IPS DF 6.9 (cell line): ENCODE measurements at regions not wholly inside any gene's neighbourhood (a gene's known extent, or its start where the extent isn't known, plus 50 kb on each side); places are given as distances from the start of the nearest gene placed in this dataset.

Experiments
- DNase-seq: peaks from one replicate; pipeline ENCODE4 v3.0.0-alpha.2; 2013; ENCODE audit warnings: low read depth, low spot score
- H3K27ac ChIP-seq: one replicate; pipeline ENCODE4 v1.5.1; 2013; ENCODE audit warnings: low read length, control low read depth
- H3K27me3 ChIP-seq: 2 replicates; pipeline ENCODE4 v1.6.1; 2013; ENCODE audit warnings: mild to moderate bottlenecking, low read length; ENCODE audit not compliant: control insufficient read depth, insufficient read depth
- H3K36me3 ChIP-seq: 2 replicates; pipeline ENCODE4 v1.6.1; 2013; ENCODE audit warnings: low read length; ENCODE audit not compliant: control insufficient read depth, insufficient read depth
- H3K4me1 ChIP-seq: 2 replicates; pipeline ENCODE4 v1.6.1; 2013; ENCODE audit warnings: low read length; ENCODE audit not compliant: control insufficient read depth, insufficient read depth
- H3K4me3 ChIP-seq: 2 replicates; pipeline ENCODE4 v1.5.1; 2013; ENCODE audit warnings: mild to moderate bottlenecking, low read length
- H3K9me3 ChIP-seq: 2 replicates; pipeline ENCODE4 v1.6.1; 2013; ENCODE audit warnings: low read length, inconsistent platforms; ENCODE audit not compliant: control insufficient read depth, insufficient read depth
- WGBS: extraction: QIAGEN DNeasy Blood & Tissue Kit; methylation state at CpG from one replicate; pipeline ENCODE4 v1.1.7; 2013; ENCODE audit warnings: mixed read lengths, missing lambda C conversion rate; ENCODE audit not compliant: insufficient read length, insufficient coverage; 5-methylcytosine and 5-hydroxymethylcytosine counted together

DNA sequence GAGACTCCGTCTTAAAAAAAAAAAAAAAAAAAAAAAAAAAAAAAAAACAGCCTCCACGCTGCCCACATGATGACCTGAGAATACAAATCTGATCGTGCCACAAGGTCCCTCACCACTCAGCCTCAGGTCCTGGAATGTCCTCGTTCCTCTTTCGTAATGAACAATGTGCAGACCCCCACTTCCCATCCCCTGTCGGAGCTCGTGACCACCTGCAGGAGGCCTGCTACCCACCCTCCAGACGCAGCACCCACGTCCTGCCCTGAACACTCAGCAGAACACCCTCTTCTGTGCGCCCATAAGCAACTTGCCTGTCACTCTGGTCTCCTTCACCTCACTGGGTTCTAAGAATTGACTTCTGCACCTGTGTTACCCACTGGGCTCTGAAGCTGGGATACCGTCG, 166.4 kb downstream of the KATNAL1 start:
- no peaks in the 10 kb centered on the region for H3K36me3 ChIP-seq
- H3K4me1 ChIP-seq, result no peaks in the 10 kb centered on the region
- no peaks in the 10 kb centered on the region for H3K27me3 ChIP-seq
- no peaks in the 10 kb centered on the region for H3K9me3 ChIP-seq
- WGBS, result no CpG with 5 or more reads among the region's 12 CpGs
- no peak for DNase-seq
- no peak overlapping the region for H3K4me3 ChIP-seq
- no peak overlapping the region for H3K27ac ChIP-seq

DNA sequence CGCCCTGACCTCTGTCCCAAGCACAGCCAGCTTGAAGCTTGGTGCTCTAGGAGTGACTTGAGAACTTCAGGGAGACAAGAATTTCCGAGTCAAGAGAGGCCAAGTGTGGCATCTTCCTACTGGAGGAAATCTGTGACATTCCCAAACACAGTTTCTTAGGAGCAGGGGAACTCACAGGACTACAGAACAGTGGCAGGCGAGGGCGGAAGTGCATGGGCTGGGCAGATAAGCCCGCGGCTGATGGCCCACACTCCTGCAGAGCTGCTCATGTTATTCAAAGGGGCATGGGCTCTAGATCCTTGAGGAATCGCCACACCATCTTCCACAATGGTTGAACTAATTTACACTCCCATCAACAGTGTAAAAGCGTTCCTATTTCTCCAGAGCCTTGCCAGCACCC, 168.8 kb downstream of the KATNAL1 start:
- Histone ChIP-seq H3K36me3 (no peaks in the 10 kb centered on the region), H3K27me3 (no peaks in the 10 kb centered on the region), H3K4me3 (no peak overlapping the region), H3K4me1 (no peaks in the 10 kb centered on the region), H3K27ac (no peak overlapping the region), H3K9me3 (no peaks in the 10 kb centered on the region)
- DNase-seq, result no peak
- no CpG with 5 or more reads among the region's 8 CpGs for WGBS

DNA sequence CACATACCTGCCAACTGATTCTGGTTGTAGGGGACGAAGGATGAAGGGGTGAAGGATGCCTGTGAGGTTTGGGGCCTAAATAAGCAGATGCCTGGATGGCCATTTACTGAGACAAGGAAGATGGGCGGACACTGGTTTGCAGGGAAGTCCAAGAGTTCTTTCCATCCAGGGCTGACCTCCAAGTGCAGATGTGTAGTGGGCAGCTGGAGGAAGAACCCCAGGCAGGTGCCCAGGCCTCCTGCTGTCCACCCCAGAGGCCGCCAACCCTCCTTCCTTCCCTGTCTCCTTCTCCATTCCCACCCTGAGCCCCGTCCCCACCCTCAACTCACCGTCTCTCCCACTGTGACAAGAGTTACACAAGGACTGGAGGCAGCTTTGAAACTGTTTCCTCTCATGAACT, 171.5 kb downstream of the KATNAL1 start:
- Histone ChIP-seq H3K36me3 (no peaks in the 10 kb centered on the region), H3K27ac (no peak overlapping the region), H3K4me1 (no peaks in the 10 kb centered on the region), H3K9me3 (no peaks in the 10 kb centered on the region), H3K27me3 (no peaks in the 10 kb centered on the region), H3K4me3 (no peak overlapping the region)
- DNase-seq, result no peak
- no CpG with 5 or more reads among the region's 5 CpGs for WGBS

DNA sequence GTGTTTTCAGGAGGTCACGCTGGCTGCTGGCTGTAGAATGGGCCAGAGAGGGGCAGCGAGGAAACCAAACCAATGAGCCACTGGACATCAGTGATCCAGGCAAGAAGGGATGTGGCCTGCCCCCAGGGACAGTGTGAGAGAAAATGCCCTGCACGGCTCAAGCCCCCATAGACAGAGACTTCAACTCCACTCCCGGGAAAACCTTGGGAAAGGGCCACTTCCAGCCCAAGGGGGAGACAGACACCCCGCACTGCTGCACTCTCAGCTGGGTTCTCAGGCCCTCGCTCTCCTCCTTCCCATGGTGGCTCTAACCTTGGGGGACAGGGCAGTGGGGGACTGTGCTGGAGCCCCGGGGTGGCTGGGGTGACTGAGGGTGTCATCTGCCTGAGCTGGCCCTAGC, 172.0 kb downstream of the KATNAL1 start:
- no CpG with 5 or more reads among the region's 7 CpGs for WGBS
- no peak for DNase-seq
- Histone ChIP-seq H3K27me3 (no peaks in the 10 kb centered on the region), H3K9me3 (no peaks in the 10 kb centered on the region), H3K36me3 (no peaks in the 10 kb centered on the region), H3K4me1 (no peaks in the 10 kb centered on the region), H3K27ac (no peak overlapping the region), H3K4me3 (no peak overlapping the region)

DNA sequence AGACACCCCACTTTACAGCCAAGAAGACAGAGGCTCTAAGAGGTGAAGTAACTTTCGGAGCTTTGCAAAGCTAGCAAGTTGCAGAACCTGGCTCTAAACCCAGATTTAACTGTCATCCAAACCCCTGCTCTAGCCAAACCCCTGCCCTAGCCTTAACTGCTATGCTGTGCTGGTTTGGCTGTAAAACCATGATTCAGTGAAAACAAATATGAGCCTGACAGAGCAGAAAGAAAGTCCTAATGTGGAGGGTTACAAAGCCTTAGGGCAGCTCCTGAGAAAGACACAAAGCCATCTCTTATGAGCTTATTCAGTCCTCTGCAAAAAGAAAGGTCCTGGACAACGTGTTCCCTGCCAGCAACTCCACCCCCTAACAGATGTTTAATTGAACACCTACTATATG, 172.8 kb downstream of the KATNAL1 start:
- Histone ChIP-seq H3K27me3 (no peaks in the 10 kb centered on the region), H3K27ac (no peak overlapping the region), H3K9me3 (no peaks in the 10 kb centered on the region), H3K4me3 (no peak overlapping the region), H3K36me3 (no peaks in the 10 kb centered on the region), H3K4me1 (no peaks in the 10 kb centered on the region)
- DNase-seq, result no peak
- WGBS, result no CpG with 5 or more reads among the region's 2 CpGs

DNA sequence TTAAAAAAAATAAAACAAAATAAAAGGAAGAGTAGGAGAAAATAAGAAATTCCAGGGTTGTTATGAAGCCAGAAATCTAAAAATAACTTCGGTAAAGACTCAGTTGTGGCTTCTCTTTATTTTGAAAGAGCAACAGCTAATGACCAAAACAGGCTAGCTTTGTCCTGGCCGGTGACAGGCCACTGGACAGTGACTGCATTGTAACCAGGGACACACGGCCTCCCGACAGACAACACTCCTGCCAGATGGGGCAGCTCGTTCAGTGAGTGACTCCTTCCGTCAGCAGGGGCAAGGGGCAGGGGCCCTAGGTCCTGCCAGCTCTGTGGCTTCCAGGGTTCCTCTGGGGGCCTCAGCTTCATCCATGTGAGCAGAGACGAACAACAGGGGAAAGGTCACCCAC, 173.4 kb downstream of the KATNAL1 start:
- no peak overlapping the region for H3K27ac ChIP-seq
- H3K4me3 ChIP-seq, result no peak overlapping the region
- no CpG with 5 or more reads among the region's 7 CpGs for WGBS
- no peaks in the 10 kb centered on the region for H3K27me3 ChIP-seq
- H3K4me1 ChIP-seq, result no peaks in the 10 kb centered on the region
- no peaks in the 10 kb centered on the region for H3K36me3 ChIP-seq
- no peaks in the 10 kb centered on the region for H3K9me3 ChIP-seq
- no peak for DNase-seq

DNA sequence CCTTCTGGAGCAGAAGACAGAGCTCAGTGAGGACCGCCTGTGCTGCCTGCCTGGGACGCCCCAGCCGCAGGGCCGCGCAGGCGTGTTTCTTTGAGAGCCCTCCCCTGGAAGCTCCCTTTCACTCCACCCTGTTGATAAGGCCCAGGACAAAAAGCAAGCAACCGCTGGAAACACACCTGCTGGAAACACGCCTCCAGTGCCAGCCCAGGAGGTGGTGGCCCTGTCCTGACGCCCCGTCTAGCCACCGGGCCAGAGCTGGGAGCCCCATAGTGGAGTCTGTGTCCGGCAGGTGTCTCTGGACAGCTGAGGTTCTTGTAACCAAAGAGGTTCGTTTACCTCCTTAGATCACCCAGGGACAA, 173.8 kb downstream of the KATNAL1 start:
- no CpG with 5 or more reads among the region's 13 CpGs for WGBS
- Histone ChIP-seq H3K9me3 (no peaks in the 10 kb centered on the region), H3K27ac (no peak overlapping the region), H3K36me3 (no peaks in the 10 kb centered on the region), H3K27me3 (no peaks in the 10 kb centered on the region), H3K4me1 (no peaks in the 10 kb centered on the region), H3K4me3 (no peak overlapping the region)
- no peak for DNase-seq

DNA sequence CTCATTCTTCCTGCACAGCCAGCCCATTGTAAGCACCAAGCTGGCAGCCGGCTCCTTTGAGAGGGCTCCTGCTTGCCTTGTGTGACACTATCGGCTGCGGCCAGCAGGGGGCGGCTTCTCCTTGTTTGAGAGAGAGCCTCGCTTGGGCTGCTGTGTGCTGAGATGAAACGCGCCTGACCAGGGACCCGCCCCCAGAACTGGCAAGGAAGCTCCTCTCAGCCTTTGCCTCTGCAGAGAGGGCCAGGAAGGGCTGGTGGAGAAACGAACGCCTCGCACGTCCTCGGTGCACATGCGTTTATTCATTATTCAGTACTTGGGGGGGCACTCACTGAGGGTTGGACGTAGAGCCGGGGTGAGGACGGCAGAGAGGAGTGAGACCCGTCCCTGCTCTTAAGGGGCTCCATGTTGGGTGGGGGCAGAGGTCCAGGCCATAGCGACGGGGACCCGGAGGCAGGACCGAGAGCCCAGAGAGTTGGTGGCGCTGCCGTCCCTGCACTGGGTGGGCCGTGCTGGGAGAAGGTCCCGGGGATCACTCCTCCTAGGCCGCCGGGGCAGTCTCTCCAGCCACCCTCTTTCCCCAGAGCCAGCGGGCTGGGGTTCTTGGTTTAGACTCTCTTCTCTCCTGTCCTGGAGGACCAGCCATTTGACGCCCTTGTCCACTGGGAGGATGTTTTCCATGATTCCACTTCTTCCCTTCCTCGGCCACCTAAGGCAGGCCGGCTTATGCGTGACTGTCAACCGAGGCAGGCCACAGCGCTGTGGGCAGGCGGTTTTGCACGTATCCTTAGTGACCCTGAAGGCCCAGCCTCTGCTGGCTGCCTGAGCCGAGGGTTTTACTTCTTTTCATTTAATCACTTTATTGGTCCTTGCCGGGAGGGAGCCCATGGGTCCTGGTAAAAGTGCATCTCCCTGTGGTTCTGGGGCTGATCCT, 174.5 kb downstream of the KATNAL1 start:
- no CpG with 5 or more reads among the region's 39 CpGs for WGBS
- Histone ChIP-seq H3K27ac (no peak overlapping the region), H3K27me3 (no peaks in the 10 kb centered on the region), H3K36me3 (no peaks in the 10 kb centered on the region), H3K9me3 (no peaks in the 10 kb centered on the region), H3K4me3 (no peak overlapping the region), H3K4me1 (no peaks in the 10 kb centered on the region)
- peak; percentile 83 for DNase-seq

DNA sequence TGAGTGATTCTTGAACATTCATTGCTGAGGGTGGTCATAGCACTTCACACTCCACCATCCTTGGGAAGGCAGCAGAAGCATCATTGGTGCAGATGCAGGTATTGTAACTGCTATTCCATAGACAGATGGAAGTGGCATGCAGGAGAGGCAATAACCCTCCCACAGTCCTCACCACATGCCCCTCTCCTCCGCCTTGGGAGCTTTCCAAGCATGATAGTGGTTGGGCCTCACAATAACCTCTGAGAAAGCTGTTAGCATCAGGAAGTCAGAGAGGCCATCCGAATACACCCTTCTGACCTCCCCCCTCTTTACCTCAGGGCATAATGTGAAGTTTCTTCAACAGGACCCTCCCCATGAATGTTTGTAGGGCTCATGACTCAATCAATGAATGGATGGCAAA, 177.9 kb downstream of the KATNAL1 start:
- Histone ChIP-seq H3K9me3 (no peaks in the 10 kb centered on the region), H3K4me1 (no peaks in the 10 kb centered on the region), H3K27me3 (no peaks in the 10 kb centered on the region), H3K27ac (no peak overlapping the region), H3K36me3 (no peaks in the 10 kb centered on the region), H3K4me3 (no peak overlapping the region)
- no peak for DNase-seq
- WGBS, result no CpG with 5 or more reads among the region's 2 CpGs

DNA sequence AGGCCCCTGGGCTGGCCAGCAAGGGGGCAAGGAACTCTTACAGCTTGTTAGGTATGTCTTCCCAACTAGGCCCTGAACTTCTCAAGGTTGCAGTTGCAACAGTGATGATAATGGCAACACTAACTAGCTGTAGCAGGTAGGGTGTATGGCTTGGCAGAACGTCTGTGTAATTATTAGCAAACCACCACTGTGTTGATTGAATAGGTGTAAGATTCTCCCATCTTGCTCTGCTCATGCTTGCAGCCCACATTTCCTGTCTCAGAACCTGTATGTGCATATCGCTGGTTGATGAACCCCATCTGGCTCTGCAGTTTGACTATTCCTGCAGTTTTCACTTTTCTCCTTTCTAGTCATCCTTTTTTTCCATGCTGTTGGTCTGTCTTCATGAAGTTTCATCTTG, 178.8 kb downstream of the KATNAL1 start:
- Histone ChIP-seq H3K4me3 (no peak overlapping the region), H3K27ac (no peak overlapping the region), H3K4me1 (no peaks in the 10 kb centered on the region), H3K36me3 (no peaks in the 10 kb centered on the region), H3K9me3 (no peaks in the 10 kb centered on the region), H3K27me3 (no peaks in the 10 kb centered on the region)
- no peak for DNase-seq
- WGBS, result no CpG with 5 or more reads among the region's 2 CpGs

DNA sequence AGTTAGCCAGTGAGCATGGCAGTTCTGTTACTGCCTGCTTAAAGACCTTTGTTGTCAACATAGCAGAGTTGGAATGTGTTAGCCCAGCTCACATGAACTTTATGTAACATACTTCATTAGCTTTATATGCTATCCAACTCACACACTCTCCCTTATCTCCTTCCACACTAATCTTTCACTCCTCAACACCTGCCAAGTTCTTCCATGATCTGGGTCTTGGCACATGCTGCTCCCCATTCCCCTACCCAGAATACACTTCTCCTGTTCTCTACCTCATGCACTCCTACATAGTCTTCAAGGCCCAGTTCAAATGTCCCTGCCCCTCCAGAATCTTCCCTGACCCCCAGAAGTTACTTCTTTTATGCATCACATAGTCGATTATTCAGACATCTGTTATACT, 179.3 kb downstream of the KATNAL1 start:
- no peak overlapping the region for H3K27ac ChIP-seq
- DNase-seq, result no peak
- no peaks in the 10 kb centered on the region for H3K9me3 ChIP-seq
- no peaks in the 10 kb centered on the region for H3K4me1 ChIP-seq
- WGBS, result no CpG with 5 or more reads among the region's 1 CpG
- H3K36me3 ChIP-seq, result no peaks in the 10 kb centered on the region
- H3K4me3 ChIP-seq, result no peak overlapping the region
- no peaks in the 10 kb centered on the region for H3K27me3 ChIP-seq
